ENCODE measurements at regions not wholly inside any gene's neighbourhood (a gene's known extent, or its start where the extent isn't known, plus 50 kb on each side); places are given as distances from the start of the nearest gene placed in this dataset.

DNA sequence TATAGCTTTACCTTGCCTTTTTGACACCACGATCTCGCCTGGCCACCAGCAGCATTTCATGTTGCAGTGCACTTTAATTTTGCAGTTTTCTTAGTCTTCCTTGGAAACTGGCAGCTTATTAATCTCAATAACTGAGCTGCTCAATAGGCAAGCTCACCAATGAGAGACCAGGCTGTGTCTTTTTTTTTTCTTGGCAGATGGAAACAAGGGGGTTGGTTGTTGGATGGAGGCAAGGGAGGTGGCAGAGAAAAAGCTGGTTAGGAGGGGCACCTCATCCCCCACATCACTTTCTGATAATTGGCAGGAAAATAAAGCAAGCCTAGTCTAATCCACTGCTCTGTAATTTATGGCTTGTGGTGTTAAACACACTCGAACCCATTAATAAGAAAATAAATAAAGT is 324.5 kb upstream of the WWC1 start:
- DNase-seq = no peak

- no peak for DNase-seq
Measured at GRCh38 chr5:167967494-167968177, 323.8 kb upstream of the WWC1 start.

GRCh38 chr5:167968837-167969236 is 322.6 kb upstream of the WWC1 start:
- DNase-seq = no peak

DNA sequence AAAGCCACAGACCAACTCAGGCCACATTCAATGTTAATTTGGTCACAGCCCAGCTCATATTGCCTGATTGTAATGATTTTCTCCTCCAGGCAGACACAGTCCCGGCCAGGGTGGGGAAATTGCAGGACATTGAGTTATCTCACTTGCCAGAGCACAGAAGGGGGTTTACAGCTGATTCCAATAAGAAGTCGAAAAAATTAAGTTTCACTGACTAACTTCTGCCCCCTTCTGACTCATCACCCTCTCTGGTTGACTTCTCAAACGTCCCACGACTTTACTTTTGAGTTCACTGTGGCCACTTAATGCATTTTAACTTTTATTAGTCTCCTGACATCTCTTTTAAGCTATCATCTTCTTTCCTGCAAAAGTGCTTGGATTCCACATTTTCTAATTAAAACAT is 321.4 kb upstream of the WWC1 start:
- DNase-seq = no peak

GRCh38 chr5:167971706-167972105 is 319.7 kb upstream of the WWC1 start:
- DNase-seq = no peak

DNA sequence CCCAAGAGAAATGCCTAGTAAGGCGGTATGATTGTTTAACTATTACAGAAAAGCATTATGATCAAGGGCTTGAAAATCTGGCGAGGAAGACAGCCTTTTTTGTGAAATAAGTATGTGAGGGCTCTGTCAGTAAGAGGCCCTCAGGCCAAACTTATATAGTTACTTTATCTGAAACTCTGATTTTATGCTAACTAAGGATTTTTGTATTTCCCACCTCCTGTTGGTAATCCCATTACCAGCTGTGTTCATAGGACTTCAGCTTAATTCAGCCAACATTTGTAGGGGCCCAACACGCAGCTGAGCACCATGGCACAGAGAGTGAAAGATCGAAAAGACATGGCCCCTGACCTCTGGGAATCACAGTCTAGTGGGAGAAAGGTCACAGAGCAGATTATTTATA is 318.3 kb upstream of the WWC1 start:
- DNase-seq = no peak

DNA sequence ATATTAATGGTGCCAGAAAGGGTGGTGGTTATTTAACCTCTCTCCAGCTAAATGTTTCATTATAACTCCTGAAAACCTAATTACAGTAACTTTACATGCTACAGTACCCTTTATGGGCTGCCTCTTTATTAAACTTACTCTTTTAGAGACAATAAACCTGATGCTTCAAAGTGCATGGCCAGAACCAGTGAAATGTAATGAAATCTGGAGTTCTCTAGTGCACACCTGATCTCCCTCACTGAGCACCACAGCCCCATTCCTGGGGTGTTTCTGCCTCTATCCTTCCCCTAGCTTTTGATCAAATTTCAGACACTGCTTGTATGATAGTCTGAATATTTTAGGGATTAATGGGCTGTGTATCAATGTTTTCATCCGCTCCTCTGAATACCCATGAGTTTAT is 306.5 kb upstream of the WWC1 start:
- no peak for DNase-seq

GRCh38 chr5:167985373-167985772 is 306.1 kb upstream of the WWC1 start:
- no peak for DNase-seq

DNA sequence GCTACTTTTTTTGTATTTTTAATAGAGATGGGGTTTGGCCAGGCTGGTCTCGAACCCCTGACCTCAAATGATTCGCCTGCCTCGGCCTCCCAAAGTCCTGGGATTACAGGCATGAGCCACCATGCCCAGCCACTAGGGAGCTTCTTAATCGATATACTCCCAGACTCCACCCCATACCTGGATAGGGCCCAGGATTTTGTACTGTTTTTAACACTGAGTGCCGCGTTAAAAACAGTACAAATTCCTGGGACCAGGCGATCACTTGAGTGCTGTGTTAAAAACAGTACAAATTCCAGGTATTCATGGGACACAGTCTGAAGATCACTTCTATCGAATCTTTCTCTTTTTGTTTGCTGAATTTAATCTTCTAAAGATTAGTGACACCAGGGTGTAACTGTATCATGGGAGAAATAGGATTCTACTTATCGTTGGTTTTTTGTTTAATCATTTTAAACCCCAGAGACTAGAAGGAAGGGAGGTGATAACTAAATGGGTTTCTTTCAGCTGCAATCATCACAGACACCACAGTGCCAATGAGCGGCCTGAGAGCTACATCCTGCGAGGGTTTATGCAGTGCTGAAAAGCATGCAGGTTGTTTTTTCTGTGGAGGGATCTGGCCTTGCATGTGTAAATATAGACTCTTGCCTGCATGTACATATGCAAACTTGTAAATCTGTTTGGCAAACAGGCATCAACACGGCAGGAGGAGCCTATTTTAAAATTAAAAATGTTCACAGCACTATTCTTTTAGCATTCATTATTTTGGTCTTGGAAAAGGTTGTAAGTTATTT is 303.8 kb upstream of the WWC1 start:
- no peak for DNase-seq

DNA sequence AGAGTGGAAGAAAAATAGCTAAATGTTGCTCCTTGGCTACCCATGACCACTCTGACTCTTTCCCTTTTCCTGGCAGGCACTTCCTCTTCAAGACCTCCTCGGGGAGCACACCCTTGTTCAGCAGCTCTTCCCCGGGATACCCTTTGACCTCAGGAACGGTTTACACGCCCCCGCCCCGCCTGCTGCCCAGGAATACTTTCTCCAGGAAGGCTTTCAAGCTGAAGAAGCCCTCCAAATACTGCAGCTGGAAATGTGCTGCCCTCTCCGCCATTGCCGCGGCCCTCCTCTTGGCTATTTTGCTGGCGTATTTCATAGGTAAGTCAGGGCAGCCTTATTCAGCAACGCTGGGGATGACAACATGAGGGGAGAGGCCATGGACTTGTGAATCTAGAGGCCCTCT is 298.6 kb upstream of the WWC1 start:
- no peak for DNase-seq

GRCh38 chr5:167993771-167994170 is 297.7 kb upstream of the WWC1 start:
- DNase-seq = no peak

DNA sequence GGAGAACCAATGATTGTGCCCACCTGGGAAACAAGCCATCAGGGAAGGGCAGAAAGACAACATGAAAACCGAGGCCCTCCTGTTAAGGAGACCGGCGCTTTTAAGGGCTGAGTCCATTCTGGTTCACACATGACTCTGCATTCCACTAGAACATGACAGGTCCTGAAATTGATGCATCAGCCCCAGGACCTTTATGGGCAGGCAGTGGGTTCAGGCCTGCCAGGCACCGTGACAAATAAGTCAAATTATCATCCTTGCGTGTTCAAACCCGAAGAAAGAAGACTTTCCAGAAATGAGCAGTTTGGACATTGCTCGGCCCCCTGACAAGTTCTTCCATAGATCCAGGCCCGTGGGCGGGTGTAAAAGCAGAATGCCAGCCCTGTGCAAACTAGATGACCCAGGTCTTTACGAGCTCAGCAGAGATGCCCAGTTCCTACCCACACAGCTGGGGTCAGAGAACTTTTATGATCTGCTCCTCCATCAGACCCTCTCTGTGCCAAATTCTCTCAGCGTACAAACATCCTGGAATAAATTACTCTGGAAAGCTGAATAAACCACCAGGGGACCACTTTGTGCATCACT is 295.5 kb upstream of the WWC1 start:
- no peak for DNase-seq

- no peak for DNase-seq
Measured at GRCh38 chr5:167998148-167998767, 293.2 kb upstream of the WWC1 start.

GRCh38 chr5:167999182-167999581 is 292.3 kb upstream of the WWC1 start:
- no peak for DNase-seq

DNA sequence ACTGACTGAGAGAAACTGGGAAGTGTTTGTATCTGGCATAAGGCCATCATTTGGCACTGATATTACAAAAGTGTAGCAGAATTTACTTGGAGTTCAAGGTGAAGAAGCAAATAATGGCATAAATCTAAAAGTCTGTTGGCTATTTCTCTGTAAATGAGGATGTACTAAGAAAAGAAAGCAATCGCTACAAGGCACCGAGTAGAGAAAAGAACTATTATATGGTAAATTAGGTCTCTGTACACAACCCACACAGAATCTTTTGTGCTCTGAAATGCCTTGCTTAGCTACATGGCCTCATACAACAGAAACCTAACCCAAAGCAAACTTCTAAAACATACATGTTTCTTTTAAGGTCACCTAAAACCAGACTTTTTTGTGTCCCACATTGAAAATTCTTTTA is 290.1 kb upstream of the WWC1 start:
- no peak for DNase-seq

DNA sequence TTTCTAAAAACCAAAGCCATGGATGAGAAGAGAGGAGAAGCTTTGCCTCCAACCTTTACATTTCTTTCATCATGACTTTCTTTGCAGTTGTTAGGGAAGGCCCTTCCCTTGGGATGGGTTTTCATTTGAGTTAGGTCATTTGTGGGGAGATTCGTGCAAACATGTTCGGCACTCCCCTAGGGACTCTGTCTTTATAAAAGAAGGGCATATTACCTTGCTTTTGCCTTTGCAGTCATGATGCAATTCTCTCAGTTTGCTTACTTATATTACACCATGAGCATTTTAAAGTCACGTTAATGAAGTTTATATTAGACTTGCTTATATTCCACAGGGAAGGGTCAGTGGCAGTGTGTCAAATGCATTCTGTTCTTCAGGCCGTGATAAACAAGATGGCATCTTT is 289.3 kb upstream of the WWC1 start:
- no peak for DNase-seq

DNA sequence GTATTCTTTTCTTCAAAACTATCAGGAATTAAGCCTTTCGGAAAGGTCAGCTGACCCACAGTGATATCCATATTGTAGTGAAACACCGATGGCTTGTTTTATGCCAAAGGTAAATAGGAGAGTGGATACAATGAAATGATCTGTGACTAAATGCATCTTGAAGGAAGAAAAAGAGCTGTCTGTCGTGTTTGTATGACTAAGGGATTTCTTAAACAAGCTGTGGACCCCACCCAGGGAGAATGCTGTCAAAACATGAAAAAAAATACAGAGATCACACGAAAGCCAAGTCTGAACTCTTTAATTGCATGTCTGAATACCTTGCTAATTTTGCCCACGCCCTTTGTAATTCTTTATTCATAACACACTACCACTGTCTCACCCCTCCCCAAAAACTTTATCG is 286.4 kb upstream of the WWC1 start:
- DNase-seq = no peak

- no peak for DNase-seq
Measured at GRCh38 chr5:168005936-168006335, 285.5 kb upstream of the WWC1 start.

DNA sequence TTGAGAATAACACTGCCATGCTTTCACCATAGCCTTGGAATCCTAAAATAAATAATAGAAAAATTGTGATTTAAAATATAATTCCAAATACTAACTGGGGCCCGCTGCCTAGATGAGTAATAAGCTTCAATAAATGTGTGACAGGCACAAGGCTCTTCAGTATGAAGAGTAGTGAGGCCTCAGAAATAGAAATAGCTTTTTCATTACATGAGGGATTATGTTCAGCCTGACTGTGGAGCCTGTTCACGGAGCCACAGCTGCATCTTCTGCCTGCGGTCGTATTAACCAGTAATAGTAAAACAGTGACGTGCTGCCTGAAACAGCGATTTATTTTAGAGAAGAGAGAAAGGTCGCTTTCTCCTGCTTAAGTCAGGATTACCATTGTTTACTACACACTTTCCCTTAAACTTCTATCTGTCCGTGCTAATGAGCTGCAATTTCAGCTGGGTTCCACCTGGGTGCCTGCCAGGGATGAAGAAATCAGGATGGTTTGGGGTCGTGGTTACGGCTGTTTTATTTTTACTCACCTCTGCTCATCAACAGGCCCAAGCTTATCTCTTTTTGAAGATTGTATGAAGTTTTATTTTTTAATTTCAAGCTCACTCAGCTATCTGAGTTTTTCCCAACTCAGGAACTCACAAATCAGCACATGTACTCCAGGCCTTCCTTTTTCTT is 284.9 kb upstream of the WWC1 start:
- DNase-seq = no peak

DNA sequence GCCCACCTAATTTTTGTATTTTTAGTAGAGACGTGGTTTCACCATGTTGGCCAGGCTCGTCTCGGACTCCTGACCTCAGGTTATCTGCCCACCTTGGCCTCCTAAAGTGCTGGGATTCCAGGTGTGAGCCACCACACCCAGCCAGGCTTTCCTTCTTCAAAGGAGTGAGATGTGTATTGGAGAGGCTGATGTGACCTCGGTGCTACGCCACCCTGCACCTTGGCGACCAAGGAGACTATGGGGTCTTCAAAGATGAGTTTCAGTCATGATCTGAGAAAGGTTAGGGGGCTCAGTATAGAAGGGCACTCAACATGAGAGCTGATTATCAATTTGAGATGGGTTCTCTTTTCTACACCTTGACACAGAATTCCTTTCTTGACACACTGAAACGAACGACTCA is 284.2 kb upstream of the WWC1 start:
- no peak for DNase-seq

GRCh38 chr5:168008555-168008954 is 282.9 kb upstream of the WWC1 start:
- no peak for DNase-seq

GRCh38 chr5:168011096-168011495 is 280.3 kb upstream of the WWC1 start:
- DNase-seq = no peak

GRCh38 chr5:168012006-168012405 is 279.4 kb upstream of the WWC1 start:
- no peak for DNase-seq

All from activated CD4-positive, alpha-beta T cell treated with anti-CD3 and anti-CD28 coated beads for 1 hour (primary cell).